Suprapubic skin (tissue), 3 donors: ENCODE measurements at regions not wholly inside any gene's neighbourhood (a gene's known extent, or its start where the extent isn't known, plus 50 kb on each side); places are given as distances from the start of the nearest gene placed in this dataset.

Experiments used
- CTCF ChIP-seq, 2 donors: fragments of 200-600 bp in 1 of 2; fragments of 450-650 bp in 1 of 2; sonication (generic) in 1 of 2; IDR thresholded peaks; one replicate each; pipeline ENCODE4 v1.5.1; 2016 to 2019; ENCODE audit warnings: antibody characterized with exemption in 2 of 2, mild to moderate bottlenecking in 1 of 2, moderate library complexity in 1 of 2
- EP300 ChIP-seq: sonication (generic); formaldehyde crosslinking; IDR thresholded peaks from one replicate; pipeline ENCODE4 v1.6.1; 2017; ENCODE audit warnings: antibody characterized with exemption

- no peak for TF ChIP-seq CTCF (IDR thresholded peaks at IDR 0.05)
- no peak for TF ChIP-seq EP300
Observed at GRCh38 chr3:157871248-157871647, 235.0 kb downstream of the SHOX2 start.
